Activated T-helper 2 cell treated with anti-CD3 and anti-CD28 coated beads, Interferon-gamma antibody, Interleukin-2, Interleukin-4, amounts not matched to agents 10 μg/mL and 5 μg/mL and 100 μg/mL, durations not matched to agents 14 hours and 24 hours and 36 hours (primary cell): ENCODE measurements at regions not wholly inside any gene's neighbourhood (a gene's known extent, or its start where the extent isn't known, plus 50 kb on each side); places are given as distances from the start of the nearest gene placed in this dataset.

Experiments
- DNase-seq: peaks from one replicate; pipeline ENCODE4 v3.0.0; 2021; ENCODE audit warnings: low spot score
- H3K27ac Mint-ChIP-seq: one replicate; pipeline ENCODE4 v1.8.0; 2021; ENCODE audit warnings: mixed read lengths
- H3K27me3 Mint-ChIP-seq: one replicate; pipeline ENCODE4 v1.8.0; 2021; ENCODE audit warnings: low read depth, mixed read lengths
- H3K36me3 Mint-ChIP-seq: one replicate; pipeline ENCODE4 v1.8.0; 2021; ENCODE audit warnings: low read depth, mixed read lengths
- H3K4me1 Mint-ChIP-seq: one replicate; pipeline ENCODE4 v1.8.0; 2021; ENCODE audit warnings: low read depth, mixed read lengths
- H3K4me3 Mint-ChIP-seq: one replicate; pipeline ENCODE4 v1.8.0; 2021; ENCODE audit warnings: low read depth, mild to moderate bottlenecking, moderate library complexity, mixed read lengths
- H3K9me3 Mint-ChIP-seq: one replicate; pipeline ENCODE4 v1.8.0; 2021; ENCODE audit warnings: mixed read lengths
- intact Hi-C: fragments of 100-400 bp; cut with micrococcal nuclease; formaldehyde crosslinking; loops from one replicate; pipeline ENCODE4 v1.15.1; 2023

GRCh38 chr3:64341296-64341695 lies 116.0 kb upstream of the PRICKLE2 start:
- Mint-ChIP-seq H3K4me1 (no peaks in the 10 kb centered on the region), H3K9me3 (no peaks in the 10 kb centered on the region), H3K27ac (no peak overlapping the region), H3K27me3 (peaks cover 6% of the 10 kb centered on the region), H3K4me3 (no peak overlapping the region), H3K36me3 (no peaks in the 10 kb centered on the region)
- no peak for DNase-seq
- intact Hi-C loops = no loop called here

- Mint-ChIP-seq H3K4me1 (no peaks in the 10 kb centered on the region), H3K27ac (no peak overlapping the region), H3K36me3 (no peaks in the 10 kb centered on the region), H3K9me3 (no peaks in the 10 kb centered on the region), H3K27me3 (peaks cover 6% of the 10 kb centered on the region), H3K4me3 (no peak overlapping the region)
- DNase-seq = no peak
- intact Hi-C loops = no loop called here
Measured at GRCh38 chr3:64340641-64341101, 115.4 kb upstream of the PRICKLE2 start.

GRCh38 chr3:64336488-64336887 lies 111.2 kb upstream of the PRICKLE2 start:
- no peak overlapping the region for H3K27ac Mint-ChIP-seq
- DNase-seq = no peak
- H3K9me3 Mint-ChIP-seq = no peaks in the 10 kb centered on the region
- intact Hi-C loops = no loop called here
- H3K27me3 Mint-ChIP-seq = peaks cover 2% of the 10 kb centered on the region
- H3K4me3 Mint-ChIP-seq = no peak overlapping the region
- no peaks in the 10 kb centered on the region for H3K36me3 Mint-ChIP-seq
- H3K4me1 Mint-ChIP-seq = no peaks in the 10 kb centered on the region

- no peaks in the 10 kb centered on the region for H3K9me3 Mint-ChIP-seq
- no peaks in the 10 kb centered on the region for H3K4me1 Mint-ChIP-seq
- H3K27me3 Mint-ChIP-seq = peaks cover 2% of the 10 kb centered on the region
- no peak overlapping the region for H3K4me3 Mint-ChIP-seq
- intact Hi-C loops = no loop called here
- no peak overlapping the region for H3K27ac Mint-ChIP-seq
- no peak for DNase-seq
- H3K36me3 Mint-ChIP-seq = no peaks in the 10 kb centered on the region
Measured at GRCh38 chr3:64332459-64333350, 107.4 kb upstream of the PRICKLE2 start.

GRCh38 chr3:64331605-64332004 lies 106.3 kb upstream of the PRICKLE2 start:
- H3K36me3 Mint-ChIP-seq = no peaks in the 10 kb centered on the region
- no peaks in the 10 kb centered on the region for H3K9me3 Mint-ChIP-seq
- intact Hi-C loops = no loop called here
- no peak overlapping the region for H3K4me3 Mint-ChIP-seq
- H3K27me3 Mint-ChIP-seq = peaks cover 2% of the 10 kb centered on the region
- no peaks in the 10 kb centered on the region for H3K4me1 Mint-ChIP-seq
- H3K27ac Mint-ChIP-seq = no peak overlapping the region
- DNase-seq = no peak

GRCh38 chr3:64329037-64329436 lies 103.8 kb upstream of the PRICKLE2 start:
- peaks cover 2% of the 10 kb centered on the region for H3K27me3 Mint-ChIP-seq
- intact Hi-C loops = no loop called here
- no peaks in the 10 kb centered on the region for H3K4me1 Mint-ChIP-seq
- no peak for DNase-seq
- no peak overlapping the region for H3K4me3 Mint-ChIP-seq
- H3K9me3 Mint-ChIP-seq = no peaks in the 10 kb centered on the region
- H3K27ac Mint-ChIP-seq = no peak overlapping the region
- no peaks in the 10 kb centered on the region for H3K36me3 Mint-ChIP-seq

- no peaks in the 10 kb centered on the region for H3K9me3 Mint-ChIP-seq
- H3K4me1 Mint-ChIP-seq = no peaks in the 10 kb centered on the region
- H3K27me3 Mint-ChIP-seq = peaks cover 2% of the 10 kb centered on the region
- intact Hi-C loops = no loop called here
- DNase-seq = no peak
- no peak overlapping the region for H3K27ac Mint-ChIP-seq
- H3K36me3 Mint-ChIP-seq = no peaks in the 10 kb centered on the region
- H3K4me3 Mint-ChIP-seq = no peak overlapping the region
Measured at GRCh38 chr3:64327100-64327804, 102.0 kb upstream of the PRICKLE2 start.

- Mint-ChIP-seq H3K4me3 (no peak overlapping the region), H3K9me3 (no peaks in the 10 kb centered on the region), H3K4me1 (no peaks in the 10 kb centered on the region), H3K27ac (no peak overlapping the region), H3K36me3 (no peaks in the 10 kb centered on the region), H3K27me3 (peaks cover 2% of the 10 kb centered on the region)
- no peak for DNase-seq
- intact Hi-C loops = no loop called here
Measured at GRCh38 chr3:64321747-64322146, 96.5 kb upstream of the PRICKLE2 start.

GRCh38 chr3:64319391-64319790 lies 94.1 kb upstream of the PRICKLE2 start:
- peaks cover 2% of the 10 kb centered on the region for H3K27me3 Mint-ChIP-seq
- no peak overlapping the region for H3K4me3 Mint-ChIP-seq
- no peaks in the 10 kb centered on the region for H3K36me3 Mint-ChIP-seq
- H3K4me1 Mint-ChIP-seq = no peaks in the 10 kb centered on the region
- DNase-seq = no peak
- no peaks in the 10 kb centered on the region for H3K9me3 Mint-ChIP-seq
- H3K27ac Mint-ChIP-seq = no peak overlapping the region
- intact Hi-C loops = no loop called here

- intact Hi-C loops = no loop called here
- Mint-ChIP-seq H3K27ac (no peak overlapping the region), H3K27me3 (peaks cover 2% of the 10 kb centered on the region), H3K4me1 (no peaks in the 10 kb centered on the region), H3K4me3 (no peak overlapping the region), H3K9me3 (no peaks in the 10 kb centered on the region), H3K36me3 (no peaks in the 10 kb centered on the region)
- no peak for DNase-seq
Measured at GRCh38 chr3:64318668-64319271, 93.5 kb upstream of the PRICKLE2 start.

- H3K27ac Mint-ChIP-seq = no peak overlapping the region
- DNase-seq = no peak
- no peaks in the 10 kb centered on the region for H3K4me1 Mint-ChIP-seq
- H3K9me3 Mint-ChIP-seq = no peaks in the 10 kb centered on the region
- no peaks in the 10 kb centered on the region for H3K36me3 Mint-ChIP-seq
- intact Hi-C loops = no loop called here
- H3K4me3 Mint-ChIP-seq = no peak overlapping the region
- H3K27me3 Mint-ChIP-seq = no peaks in the 10 kb centered on the region
Measured at GRCh38 chr3:64318001-64318400, 92.7 kb upstream of the PRICKLE2 start.

- Mint-ChIP-seq H3K36me3 (no peaks in the 10 kb centered on the region), H3K27ac (no peak overlapping the region), H3K4me1 (no peaks in the 10 kb centered on the region), H3K27me3 (no peaks in the 10 kb centered on the region), H3K9me3 (no peaks in the 10 kb centered on the region), H3K4me3 (no peak overlapping the region)
- intact Hi-C loops = no loop called here
- no peak for DNase-seq
Measured at GRCh38 chr3:64316971-64317370, 91.7 kb upstream of the PRICKLE2 start.
